ENCODE measurements at regions not wholly inside any gene's neighbourhood (a gene's known extent, or its start where the extent isn't known, plus 50 kb on each side); places are given as distances from the start of the nearest gene placed in this dataset.

DNA sequence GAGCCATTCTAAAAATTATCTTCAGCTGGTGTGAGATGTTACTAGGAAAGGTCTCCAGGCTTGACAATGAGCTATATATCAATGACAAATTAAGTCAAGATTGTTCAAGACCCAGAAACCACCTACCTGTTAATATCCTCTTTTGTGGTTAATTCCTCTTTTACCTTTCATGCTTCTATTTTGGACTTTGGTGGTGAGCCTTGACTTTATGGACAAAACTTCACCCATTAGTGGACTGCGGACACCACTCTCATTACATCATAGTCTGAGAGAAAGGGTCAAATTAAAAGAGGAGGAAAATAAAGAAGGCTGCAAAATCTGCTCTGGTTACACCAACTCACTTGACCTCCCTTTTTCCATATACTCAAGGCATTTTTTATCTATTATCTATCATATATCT is 271.5 kb upstream of the TTC14 start:
- POLR2A ChIA-PET = no interaction called here
- TF ChIP-seq ZKSCAN1 (IDR thresholded peaks at IDR 0.05; ENCODE audit: low read depth, low read length) (no peak), ZNF830 (CRISPR knock-in tag; IDR thresholded peaks at IDR 0.05) (no peak), CHD4 (IDR thresholded peaks at IDR 0.05; ENCODE audit: insufficient read depth, insufficient replicate concordance, low read depth, low read length, poor library complexity, severe bottlenecking) (no peak), TCFL5 (CRISPR knock-in tag; conservative IDR thresholded peaks at IDR 0.05) (no peak), GABPB1 (CRISPR knock-in tag; IDR thresholded peaks at IDR 0.05) (no peak), ZNF282 (CRISPR knock-in tag; IDR thresholded peaks at IDR 0.05) (no peak), CBX8 (IDR thresholded peaks at IDR 0.05; ENCODE audit: borderline replicate concordance, extremely low read depth, low read depth, low read length, poor library complexity, severe bottlenecking) (no peak), ZNF133 (CRISPR knock-in tag; IDR thresholded peaks at IDR 0.05) (no peak)
- TF ChIP-seq, protein P1, sequence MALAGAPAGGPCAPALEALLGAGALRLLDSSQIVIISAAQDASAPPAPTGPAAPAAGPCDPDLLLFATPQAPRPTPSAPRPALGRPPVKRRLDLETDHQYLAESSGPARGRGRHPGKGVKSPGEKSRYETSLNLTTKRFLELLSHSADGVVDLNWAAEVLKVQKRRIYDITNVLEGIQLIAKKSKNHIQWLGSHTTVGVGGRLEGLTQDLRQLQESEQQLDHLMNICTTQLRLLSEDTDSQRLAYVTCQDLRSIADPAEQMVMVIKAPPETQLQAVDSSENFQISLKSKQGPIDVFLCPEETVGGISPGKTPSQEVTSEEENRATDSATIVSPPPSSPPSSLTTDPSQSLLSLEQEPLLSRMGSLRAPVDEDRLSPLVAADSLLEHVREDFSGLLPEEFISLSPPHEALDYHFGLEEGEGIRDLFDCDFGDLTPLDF (CRISPR knock-in tag; IDR thresholded peaks at IDR 0.05) = no peak
- TF ChIP-seq, protein P2, sequence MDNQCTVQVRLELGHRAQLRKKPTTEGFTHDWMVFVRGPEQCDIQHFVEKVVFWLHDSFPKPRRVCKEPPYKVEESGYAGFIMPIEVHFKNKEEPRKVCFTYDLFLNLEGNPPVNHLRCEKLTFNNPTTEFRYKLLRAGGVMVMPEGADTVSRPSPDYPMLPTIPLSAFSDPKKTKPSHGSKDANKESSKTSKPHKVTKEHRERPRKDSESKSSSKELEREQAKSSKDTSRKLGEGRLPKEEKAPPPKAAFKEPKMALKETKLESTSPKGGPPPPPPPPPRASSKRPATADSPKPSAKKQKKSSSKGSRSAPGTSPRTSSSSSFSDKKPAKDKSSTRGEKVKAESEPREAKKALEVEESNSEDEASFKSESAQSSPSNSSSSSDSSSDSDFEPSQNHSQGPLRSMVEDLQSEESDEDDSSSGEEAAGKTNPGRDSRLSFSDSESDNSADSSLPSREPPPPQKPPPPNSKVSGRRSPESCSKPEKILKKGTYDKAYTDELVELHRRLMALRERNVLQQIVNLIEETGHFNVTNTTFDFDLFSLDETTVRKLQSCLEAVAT (IDR thresholded peaks at IDR 0.05) = no peak
- TF ChIP-seq, protein P3, sequence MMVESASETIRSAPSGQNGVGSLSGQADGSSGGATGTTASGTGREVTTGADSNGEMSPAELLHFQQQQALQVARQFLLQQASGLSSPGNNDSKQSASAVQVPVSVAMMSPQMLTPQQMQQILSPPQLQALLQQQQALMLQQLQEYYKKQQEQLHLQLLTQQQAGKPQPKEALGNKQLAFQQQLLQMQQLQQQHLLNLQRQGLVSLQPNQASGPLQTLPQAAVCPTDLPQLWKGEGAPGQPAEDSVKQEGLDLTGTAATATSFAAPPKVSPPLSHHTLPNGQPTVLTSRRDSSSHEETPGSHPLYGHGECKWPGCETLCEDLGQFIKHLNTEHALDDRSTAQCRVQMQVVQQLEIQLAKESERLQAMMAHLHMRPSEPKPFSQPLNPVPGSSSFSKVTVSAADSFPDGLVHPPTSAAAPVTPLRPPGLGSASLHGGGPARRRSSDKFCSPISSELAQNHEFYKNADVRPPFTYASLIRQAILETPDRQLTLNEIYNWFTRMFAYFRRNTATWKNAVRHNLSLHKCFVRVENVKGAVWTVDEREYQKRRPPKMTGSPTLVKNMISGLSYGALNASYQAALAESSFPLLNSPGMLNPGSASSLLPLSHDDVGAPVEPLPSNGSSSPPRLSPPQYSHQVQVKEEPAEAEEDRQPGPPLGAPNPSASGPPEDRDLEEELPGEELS (CRISPR knock-in tag; IDR thresholded peaks at IDR 0.05; ENCODE audit: borderline replicate concordance) = no peak
- TF ChIP-seq, protein P4, sequence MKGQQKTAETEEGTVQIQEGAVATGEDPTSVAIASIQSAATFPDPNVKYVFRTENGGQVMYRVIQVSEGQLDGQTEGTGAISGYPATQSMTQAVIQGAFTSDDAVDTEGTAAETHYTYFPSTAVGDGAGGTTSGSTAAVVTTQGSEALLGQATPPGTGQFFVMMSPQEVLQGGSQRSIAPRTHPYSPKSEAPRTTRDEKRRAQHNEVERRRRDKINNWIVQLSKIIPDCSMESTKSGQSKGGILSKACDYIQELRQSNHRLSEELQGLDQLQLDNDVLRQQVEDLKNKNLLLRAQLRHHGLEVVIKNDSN (CRISPR knock-in tag; IDR thresholded peaks at IDR 0.05) = no peak
- Histone ChIP-seq H3K27ac (ENCODE audit: extremely low read depth, low read depth, low read length) (no peak overlapping the region), H3K9me1 (ENCODE audit: control insufficient read depth, insufficient read depth, low read length) (no peaks in the 10 kb centered on the region), H3K9me3 (replicated peaks; ENCODE audit: control insufficient read depth, insufficient read depth, low read depth, low read length) (no peaks in the 10 kb centered on the region), H3K4me1 (replicated peaks in 1 of 2; ENCODE audit: control insufficient read depth in 2 of 2, insufficient read depth in 2 of 2, low read length in 2 of 2) (no peaks in the 10 kb centered on the region), H2AFZ (ENCODE audit: low read depth, low read length) (no peak overlapping the region), H3K9ac (ENCODE audit: insufficient read depth in 1 of 2, low read depth in 2 of 2, low read length in 2 of 2) (no peak overlapping the region), H3K4me3 (no peak overlapping the region), H4K20me1 (replicated peaks; ENCODE audit: control insufficient read depth, insufficient read depth, low read length) (no peaks in the 10 kb centered on the region), H3K36me3 (ENCODE audit: control insufficient read depth, insufficient read depth, low read length) (no peaks in the 10 kb centered on the region), H3K27me3 (ENCODE audit: control insufficient read depth in 2 of 2, insufficient read depth in 2 of 2, low read length in 2 of 2) (no peaks in the 10 kb centered on the region), H3K79me2 (ENCODE audit: control insufficient read depth, insufficient read depth, low read length) (no peaks in the 10 kb centered on the region), H3K4me2 (ENCODE audit: insufficient read depth, low read length) (no peak overlapping the region)
- BruUV-seq (replicated peaks) = no TSS peak
- in situ Hi-C loops (cut with MboI) (no loop called here), intact Hi-C loops (cut with micrococcal nuclease) (no loop called here)
- CTCF ChIA-PET (ENCODE audit: low intra/inter-chr PET ratio) = no interaction called here
- DNase-seq (ENCODE audit: extremely low read depth in 1 of 4, low spot score in 3 of 4) = no peak
- no peak for ATAC-seq
- 0% methylated on average over 1 of the region's 1 CpG for WGBS (ENCODE audit: insufficient coverage, low coverage, missing lambda C conversion rate)
- FAIRE-seq = no peak
